ENCODE measurements at regions not wholly inside any gene's neighbourhood (a gene's known extent, or its start where the extent isn't known, plus 50 kb on each side); places are given as distances from the start of the nearest gene placed in this dataset.
"Not testable (repeated sequence)": the region's sequence is repeated elsewhere in the genome, so short reads cannot be mapped to it uniquely, and the experiment has no call there.

GRCh38 chr10:22150842-22151241 lies 67.0 kb downstream of the EBLN1 start:
- Histone ChIP-seq H3K4me3 (ENCODE audit: low read depth, low read length) (no peak overlapping the region), H3K27ac (ENCODE audit: extremely low read depth, low read depth, low read length) (no peak overlapping the region), H3K4me1 (ENCODE audit: control insufficient read depth, insufficient read depth, low read length) (no peaks in the 10 kb centered on the region), H3K36me3 (ENCODE audit: control insufficient read depth in 2 of 2, insufficient read depth in 1 of 2, low read length in 2 of 2) (no peaks in the 10 kb centered on the region), H3K9me3 (ENCODE audit: control insufficient read depth, insufficient read depth, low read depth, low read length) (no peaks in the 10 kb centered on the region)
- CTCF ChIA-PET, result no interaction called here
- POLR2A ChIA-PET, result no interaction called here
- no peak for TF ChIP-seq ZIC2 (tag by site-specific recombination; IDR thresholded peaks at IDR 0.05)
- TF ChIP-seq ZNF140 (tag by site-specific recombination; IDR thresholded peaks at IDR 0.05), result no peak
- no peak for TF ChIP-seq KLF16 (tag by site-specific recombination; IDR thresholded peaks at IDR 0.05)
- TF ChIP-seq MYNN (tag by site-specific recombination; IDR thresholded peaks at IDR 0.05; ENCODE audit: borderline replicate concordance), result no peak
- no peak for TF ChIP-seq ZNF214 (tag by site-specific recombination; IDR thresholded peaks at IDR 0.05; ENCODE audit: borderline replicate concordance)
- no peak for TF ChIP-seq ZNF768 (tag by site-specific recombination; IDR thresholded peaks at IDR 0.05)
- TF ChIP-seq ATF2 (tag by site-specific recombination; IDR thresholded peaks at IDR 0.05; ENCODE audit: low read depth), result no peak
- TF ChIP-seq GLI4 (tag by site-specific recombination; IDR thresholded peaks at IDR 0.05), result no peak
- TF ChIP-seq, protein P1, sequence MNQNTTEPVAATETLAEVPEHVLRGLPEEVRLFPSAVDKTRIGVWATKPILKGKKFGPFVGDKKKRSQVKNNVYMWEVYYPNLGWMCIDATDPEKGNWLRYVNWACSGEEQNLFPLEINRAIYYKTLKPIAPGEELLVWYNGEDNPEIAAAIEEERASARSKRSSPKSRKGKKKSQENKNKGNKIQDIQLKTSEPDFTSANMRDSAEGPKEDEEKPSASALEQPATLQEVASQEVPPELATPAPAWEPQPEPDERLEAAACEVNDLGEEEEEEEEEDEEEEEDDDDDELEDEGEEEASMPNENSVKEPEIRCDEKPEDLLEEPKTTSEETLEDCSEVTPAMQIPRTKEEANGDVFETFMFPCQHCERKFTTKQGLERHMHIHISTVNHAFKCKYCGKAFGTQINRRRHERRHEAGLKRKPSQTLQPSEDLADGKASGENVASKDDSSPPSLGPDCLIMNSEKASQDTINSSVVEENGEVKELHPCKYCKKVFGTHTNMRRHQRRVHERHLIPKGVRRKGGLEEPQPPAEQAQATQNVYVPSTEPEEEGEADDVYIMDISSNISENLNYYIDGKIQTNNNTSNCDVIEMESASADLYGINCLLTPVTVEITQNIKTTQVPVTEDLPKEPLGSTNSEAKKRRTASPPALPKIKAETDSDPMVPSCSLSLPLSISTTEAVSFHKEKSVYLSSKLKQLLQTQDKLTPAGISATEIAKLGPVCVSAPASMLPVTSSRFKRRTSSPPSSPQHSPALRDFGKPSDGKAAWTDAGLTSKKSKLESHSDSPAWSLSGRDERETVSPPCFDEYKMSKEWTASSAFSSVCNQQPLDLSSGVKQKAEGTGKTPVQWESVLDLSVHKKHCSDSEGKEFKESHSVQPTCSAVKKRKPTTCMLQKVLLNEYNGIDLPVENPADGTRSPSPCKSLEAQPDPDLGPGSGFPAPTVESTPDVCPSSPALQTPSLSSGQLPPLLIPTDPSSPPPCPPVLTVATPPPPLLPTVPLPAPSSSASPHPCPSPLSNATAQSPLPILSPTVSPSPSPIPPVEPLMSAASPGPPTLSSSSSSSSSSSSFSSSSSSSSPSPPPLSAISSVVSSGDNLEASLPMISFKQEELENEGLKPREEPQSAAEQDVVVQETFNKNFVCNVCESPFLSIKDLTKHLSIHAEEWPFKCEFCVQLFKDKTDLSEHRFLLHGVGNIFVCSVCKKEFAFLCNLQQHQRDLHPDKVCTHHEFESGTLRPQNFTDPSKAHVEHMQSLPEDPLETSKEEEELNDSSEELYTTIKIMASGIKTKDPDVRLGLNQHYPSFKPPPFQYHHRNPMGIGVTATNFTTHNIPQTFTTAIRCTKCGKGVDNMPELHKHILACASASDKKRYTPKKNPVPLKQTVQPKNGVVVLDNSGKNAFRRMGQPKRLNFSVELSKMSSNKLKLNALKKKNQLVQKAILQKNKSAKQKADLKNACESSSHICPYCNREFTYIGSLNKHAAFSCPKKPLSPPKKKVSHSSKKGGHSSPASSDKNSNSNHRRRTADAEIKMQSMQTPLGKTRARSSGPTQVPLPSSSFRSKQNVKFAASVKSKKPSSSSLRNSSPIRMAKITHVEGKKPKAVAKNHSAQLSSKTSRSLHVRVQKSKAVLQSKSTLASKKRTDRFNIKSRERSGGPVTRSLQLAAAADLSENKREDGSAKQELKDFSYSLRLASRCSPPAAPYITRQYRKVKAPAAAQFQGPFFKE (tag by site-specific recombination; IDR thresholded peaks at IDR 0.05; ENCODE audit: borderline replicate concordance), result no peak
- TF ChIP-seq ZNF544 (tag by site-specific recombination; IDR thresholded peaks at IDR 0.05), result no peak
- no peak for TF ChIP-seq SP3 (tag by site-specific recombination; IDR thresholded peaks at IDR 0.05)
- TF ChIP-seq ZNF416 (tag by site-specific recombination; IDR thresholded peaks at IDR 0.05), result no peak
- no peak for TF ChIP-seq ZNF350 (tag by site-specific recombination; IDR thresholded peaks at IDR 0.05)
- no peak for TF ChIP-seq SALL2 (tag by site-specific recombination; IDR thresholded peaks at IDR 0.05; ENCODE audit: borderline replicate concordance)
- no peak for TF ChIP-seq SP7 (tag by site-specific recombination; IDR thresholded peaks at IDR 0.05)
- no peak for TF ChIP-seq ZBTB8A (tag by site-specific recombination; IDR thresholded peaks at IDR 0.05)

DNA sequence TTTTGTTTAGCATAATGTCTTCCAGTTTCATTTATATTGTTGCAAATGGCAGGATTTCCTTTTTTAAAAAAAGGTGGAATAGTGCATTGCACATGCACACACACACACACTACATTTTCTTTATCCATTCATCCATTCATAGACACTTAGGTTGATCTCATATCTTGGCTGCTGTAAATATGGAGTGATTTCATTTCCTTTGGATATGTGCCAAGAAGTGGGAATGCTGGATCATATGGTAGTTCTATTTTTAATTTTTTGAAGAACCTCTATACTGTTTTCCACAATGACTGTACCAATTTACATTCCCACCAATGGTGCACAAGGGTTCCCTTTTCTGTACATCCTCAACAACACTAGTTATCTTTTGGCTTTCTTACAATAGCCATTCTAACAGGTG lies 68.9 kb downstream of the EBLN1 start:
- CTCF ChIA-PET, result no interaction called here
- POLR2A ChIA-PET, result no interaction called here
- H3K4me3 ChIP-seq (ENCODE audit: low read depth, low read length), result no peak overlapping the region
- TF ChIP-seq SCRT2 (tag by site-specific recombination; IDR thresholded peaks at IDR 0.05) (peak; percentile 50; the same call in 1 of the 2 replicates), ZNF837 (tag by site-specific recombination; IDR thresholded peaks at IDR 0.05) (no peak), ZFP69B (tag by site-specific recombination; IDR thresholded peaks at IDR 0.05) (no peak), ZNF184 (tag by site-specific recombination; IDR thresholded peaks at IDR 0.05) (0 out of 2 replicates have a peak, but pooled peaks have one; percentile 64), ZBTB48 (tag by site-specific recombination; IDR thresholded peaks at IDR 0.05) (no peak), ZNF140 (tag by site-specific recombination; IDR thresholded peaks at IDR 0.05) (no peak), ZNF311 (tag by site-specific recombination; IDR thresholded peaks at IDR 0.05; ENCODE audit: borderline replicate concordance) (no peak), FEZF1 (tag by site-specific recombination; IDR thresholded peaks at IDR 0.05) (no peak)
- no peaks in the 10 kb centered on the region for H3K9me3 ChIP-seq (ENCODE audit: control insufficient read depth, insufficient read depth, low read depth, low read length)
- H3K4me1 ChIP-seq (ENCODE audit: control insufficient read depth, insufficient read depth, low read length), result no peaks in the 10 kb centered on the region
- no peak overlapping the region for H3K27ac ChIP-seq (ENCODE audit: extremely low read depth, low read depth, low read length)
- no peaks in the 10 kb centered on the region for H3K36me3 ChIP-seq (ENCODE audit: control insufficient read depth in 2 of 2, insufficient read depth in 1 of 2, low read length in 2 of 2)

DNA sequence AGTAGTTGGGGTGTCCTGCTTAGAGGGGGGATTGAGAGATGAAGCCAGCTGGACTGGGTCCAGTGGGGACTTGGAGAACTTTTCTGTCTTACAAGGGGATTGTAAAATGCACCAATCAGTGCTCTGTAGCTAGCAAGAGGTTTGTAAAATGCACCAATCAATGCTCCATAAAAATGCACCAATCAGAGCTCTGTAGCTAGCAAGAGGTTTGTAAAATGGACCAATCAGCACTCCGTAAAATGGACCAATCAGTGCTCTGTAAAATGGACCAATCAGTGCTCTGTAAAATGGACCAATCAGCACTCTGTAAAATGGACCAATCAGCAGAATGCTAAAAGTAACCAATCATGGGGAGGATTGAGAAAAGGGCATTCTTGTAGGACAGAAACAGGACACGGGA lies 71.9 kb downstream of the EBLN1 start:
- POLR2A ChIA-PET; H3K27ac ChIP-seq (ENCODE audit: extremely low read depth, low read depth, low read length); H3K36me3 ChIP-seq (ENCODE audit: control insufficient read depth in 2 of 2, insufficient read depth in 1 of 2, low read length in 2 of 2); H3K4me1 ChIP-seq (ENCODE audit: control insufficient read depth, insufficient read depth, low read length); H3K4me3 ChIP-seq (ENCODE audit: low read depth, low read length); H3K9me3 ChIP-seq (ENCODE audit: control insufficient read depth, insufficient read depth, low read depth, low read length); CTCF ChIA-PET: not testable (repeated sequence)
